PC-9 (cell line): ENCODE measurements at regions not wholly inside any gene's neighbourhood (a gene's known extent, or its start where the extent isn't known, plus 50 kb on each side); places are given as distances from the start of the nearest gene placed in this dataset.

Experiments used
- CTCF ChIP-seq: fragments of 200-600 bp; sonication (generic); conservative IDR thresholded peaks from 2 replicates; pipeline ENCODE4 v1.6.1; 2017; ENCODE audit warnings: mixed run types, antibody characterized with exemption, mild to moderate bottlenecking, moderate library complexity
- EZH2 ChIP-seq: fragments of 200-600 bp; sonication (generic); IDR thresholded peaks from 2 replicates; pipeline ENCODE4 v1.8.0; 2017; ENCODE audit warnings: antibody characterized with exemption, low read depth

- TF ChIP-seq CTCF: no peak
- TF ChIP-seq EZH2: no peak
Measured at GRCh38 chr9:107213561-107214028, 69.5 kb upstream of the RAD23B start.
